DMS153 treated with DMSO at 0.1 percent for 48 hours (cell line): ENCODE measurements at regions not wholly inside any gene's neighbourhood (a gene's known extent, or its start where the extent isn't known, plus 50 kb on each side); places are given as distances from the start of the nearest gene placed in this dataset.

ENCODE experiments used
- DNase-seq: peaks from one replicate; lab custom pipeline; 2025; ENCODE audit not compliant: unreplicated experiment; lab: John Stamatoyannopoulos, UW

- DNase-seq, result no peak
These were observed 147.8 kb downstream of the EN1 start for GRCh38 chr2:118699447-118700175.

- DNase-seq, result no peak
These were observed 148.9 kb downstream of the EN1 start for GRCh38 chr2:118698564-118698963.

GRCh38 chr2:118697781-118698180 is 149.7 kb downstream of the EN1 start:
- no peak for DNase-seq

GRCh38 chr2:118696786-118697465 is 150.5 kb downstream of the EN1 start:
- DNase-seq, result no peak

- no peak for DNase-seq
These were observed 154.1 kb downstream of the EN1 start for GRCh38 chr2:118693287-118693822.

GRCh38 chr2:118689874-118690273 is 157.6 kb downstream of the EN1 start:
- DNase-seq, result no peak

- no peak for DNase-seq
These were observed 158.0 kb downstream of the EN1 start for GRCh38 chr2:118689456-118689855.

- no peak for DNase-seq
These were observed 158.4 kb downstream of the EN1 start for GRCh38 chr2:118689033-118689432.

GRCh38 chr2:118687698-118688097 is 159.8 kb downstream of the EN1 start:
- DNase-seq, result no peak

GRCh38 chr2:118687192-118687591 is 160.3 kb downstream of the EN1 start:
- DNase-seq, result no peak

- DNase-seq, result no peak
These were observed 161.1 kb downstream of the EN1 start for GRCh38 chr2:118686346-118686745.

- no peak for DNase-seq
These were observed 164.0 kb downstream of the EN1 start for GRCh38 chr2:118683460-118683859.

GRCh38 chr2:118678985-118679384 is 168.5 kb downstream of the EN1 start:
- no peak for DNase-seq

GRCh38 chr2:118677546-118677945 is 169.9 kb downstream of the EN1 start:
- DNase-seq, result no peak

- DNase-seq, result no peak
These were observed 171.9 kb downstream of the EN1 start for GRCh38 chr2:118675531-118675930.

- no peak for DNase-seq
These were observed 174.8 kb downstream of the EN1 start for GRCh38 chr2:118672571-118673158.

- DNase-seq, result no peak
These were observed 175.6 kb downstream of the EN1 start for GRCh38 chr2:118671701-118672454.

GRCh38 chr2:118670838-118671237 is 176.6 kb downstream of the EN1 start:
- DNase-seq, result no peak

GRCh38 chr2:118670276-118670675 is 177.2 kb downstream of the EN1 start:
- no peak for DNase-seq

GRCh38 chr2:118669654-118670053 is 177.8 kb downstream of the EN1 start:
- DNase-seq, result no peak
